Left ventricle myocardium inferior (tissue), 1 donor: ENCODE measurements at regions not wholly inside any gene's neighbourhood (a gene's known extent, or its start where the extent isn't known, plus 50 kb on each side); places are given as distances from the start of the nearest gene placed in this dataset.
A peak's percentile ranks its signal among the peaks of the same experiment; 100 is the strongest.

ENCODE experiments used
- DNase-seq: peaks from one replicate; pipeline ENCODE4 v3.0.0-alpha.2; 2020
- H3K27ac ChIP-seq: fragments of 200-600 bp; replicated peaks from 2 replicates; pipeline ENCODE4 v1.8.0; 2021
- H3K27me3 ChIP-seq: fragments of 200-600 bp; 2 replicates; pipeline ENCODE4 v1.8.0; 2021; ENCODE audit warnings: low read depth
- H3K36me3 ChIP-seq: fragments of 200-600 bp; 2 replicates; pipeline ENCODE4 v1.8.0; 2021
- H3K4me1 ChIP-seq: fragments of 200-600 bp; 2 replicates; pipeline ENCODE4 v1.8.0; 2021
- H3K4me3 ChIP-seq: fragments of 200-600 bp; 2 replicates; pipeline ENCODE4 v1.8.0; 2021; ENCODE audit warnings: mild to moderate bottlenecking, moderate library complexity
- H3K9me3 ChIP-seq: fragments of 200-600 bp; replicated peaks from 2 replicates; pipeline ENCODE4 v1.8.0; 2021
- CTCF ChIP-seq: fragments of 200-600 bp; IDR thresholded peaks from 2 replicates; pipeline ENCODE4 v1.8.0; 2021; ENCODE audit warnings: antibody characterized with exemption, mild to moderate bottlenecking, borderline replicate concordance
- intact Hi-C: fragments of 100-400 bp; cut with micrococcal nuclease; formaldehyde crosslinking; loops from one replicate; pipeline ENCODE4 v1.11.0; 2022
- donor health status: DM: no; HTN: yes; CAD: no; lungs with severe emphysema.

DNA sequence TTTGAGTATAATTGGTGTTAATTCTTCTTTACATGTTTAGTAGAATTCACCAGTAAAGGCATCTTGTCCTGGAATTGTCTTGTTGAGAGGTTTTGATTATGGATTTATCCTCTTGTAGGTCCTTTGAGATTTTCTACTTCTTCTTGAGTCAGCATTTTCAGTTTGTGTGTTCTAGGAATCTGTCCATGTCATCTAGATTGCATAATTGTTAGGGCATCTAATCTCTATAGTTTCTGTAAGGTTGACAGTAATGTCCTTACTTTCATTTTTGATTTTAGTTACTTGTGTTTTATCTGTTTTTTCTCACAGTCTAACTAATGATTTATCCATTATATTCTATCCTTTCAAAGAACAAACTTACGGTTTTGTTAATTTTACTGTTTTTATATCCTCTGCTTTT, 492.0 kb downstream of the FGF9 start:
- intact Hi-C loops: no loop called here
- no peak for TF ChIP-seq CTCF
- Histone ChIP-seq H3K27me3 (no peaks in the 10 kb centered on the region), H3K36me3 (no peaks in the 10 kb centered on the region), H3K4me1 (no peaks in the 10 kb centered on the region), H3K27ac (no peak overlapping the region), H3K9me3 (peaks cover 7% of the 10 kb centered on the region), H3K4me3 (no peak overlapping the region)
- no peak for DNase-seq

- intact Hi-C loops: no loop called here
- DNase-seq: no peak
- TF ChIP-seq CTCF: peak; percentile 34
- no peaks in the 10 kb centered on the region for H3K4me1 ChIP-seq
- no peaks in the 10 kb centered on the region for H3K27me3 ChIP-seq
- H3K4me3 ChIP-seq: no peak overlapping the region
- peaks cover 6% of the 10 kb centered on the region for H3K9me3 ChIP-seq
- no peak overlapping the region for H3K27ac ChIP-seq
- no peaks in the 10 kb centered on the region for H3K36me3 ChIP-seq
Measured at GRCh38 chr13:22168437-22169190, 497.7 kb downstream of the FGF9 start.

- intact Hi-C loops: no loop called here
Measured at GRCh38 chr13:22169473-22169872, 498.6 kb downstream of the FGF9 start.

DNA sequence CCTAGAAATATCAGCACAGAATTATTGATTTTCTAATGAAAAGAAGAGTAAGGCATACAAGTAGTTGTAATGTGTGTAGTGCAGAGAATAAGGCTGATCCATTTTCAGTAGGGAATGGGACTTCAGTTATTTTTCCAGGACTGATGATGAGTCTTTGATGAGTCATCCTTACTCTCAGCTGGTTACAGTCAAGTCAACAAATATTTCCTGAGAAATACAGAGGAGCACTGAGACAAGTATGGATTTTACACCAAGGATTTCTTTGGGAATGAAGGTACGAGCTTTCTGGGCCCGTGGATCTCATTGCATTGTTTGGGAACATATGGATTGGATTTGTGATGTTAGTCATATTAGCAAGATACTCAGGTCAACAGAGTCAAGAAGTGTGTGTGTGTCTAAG, 502.7 kb downstream of the FGF9 start:
- no peak overlapping the region for H3K4me3 ChIP-seq
- no peaks in the 10 kb centered on the region for H3K4me1 ChIP-seq
- H3K27me3 ChIP-seq: no peaks in the 10 kb centered on the region
- no peak overlapping the region for H3K27ac ChIP-seq
- TF ChIP-seq CTCF: no peak
- DNase-seq: no peak
- no peaks in the 10 kb centered on the region for H3K36me3 ChIP-seq
- H3K9me3 ChIP-seq: peaks cover under 1% of the 10 kb centered on the region
- intact Hi-C loops: no loop called here

More at GRCh38 chr13:22169473-22169872, 498.6 kb downstream of the FGF9 start:
- no peak overlapping the region for H3K27ac ChIP-seq
- no peaks in the 10 kb centered on the region for H3K9me3 ChIP-seq
- no peaks in the 10 kb centered on the region for H3K4me1 ChIP-seq
- no peak overlapping the region for H3K4me3 ChIP-seq
- TF ChIP-seq CTCF: no peak
- H3K36me3 ChIP-seq: no peaks in the 10 kb centered on the region
- DNase-seq: no peak
- H3K27me3 ChIP-seq: no peaks in the 10 kb centered on the region

- peaks cover 9% of the 10 kb centered on the region for H3K9me3 ChIP-seq
- DNase-seq: no peak
- intact Hi-C loops: no loop called here
- no peak overlapping the region for H3K27ac ChIP-seq
- no peaks in the 10 kb centered on the region for H3K27me3 ChIP-seq
- no peaks in the 10 kb centered on the region for H3K36me3 ChIP-seq
- H3K4me3 ChIP-seq: no peak overlapping the region
- no peak for TF ChIP-seq CTCF
- H3K4me1 ChIP-seq: no peaks in the 10 kb centered on the region
Measured at GRCh38 chr13:22175241-22175640, 504.4 kb downstream of the FGF9 start.
